HEK293 (cell line): ENCODE measurements at regions not wholly inside any gene's neighbourhood (a gene's known extent, or its start where the extent isn't known, plus 50 kb on each side); places are given as distances from the start of the nearest gene placed in this dataset.

Experiments used
- CTCF ChIA-PET: fragments of 350-600 bp; formaldehyde crosslinking; extraction: SDS; loops from one replicate; lab custom pipeline; 2021; ENCODE audit warnings: antibody characterized with exemption; lab: Yijun Ruan, JAX
- POLR2A ChIA-PET: fragments of 300-600 bp; formaldehyde crosslinking; extraction: SDS; loops from one replicate; lab custom pipeline; 2020; ENCODE audit warnings: antibody characterized with exemption, inconsistent platforms; lab: Yijun Ruan, JAX
- H3K27ac ChIP-seq: fragments of 200-500 bp; sonication (Bioruptor generic); 2 replicates; pipeline ENCODE4 v1.5.1; 2014; ENCODE audit warnings: low read depth, low read length, control low read depth, inconsistent platforms; ENCODE audit errors: extremely low read depth
- H3K36me3 ChIP-seq, 2 experiments: fragments of 200-500 bp in 1 of 2; sonication (Bioruptor generic) in 1 of 2; 1 replicate in 1 of 2; 2 replicates in 1 of 2; pipeline ENCODE4 v1.5.1; 2014 to 2017; ENCODE audit warnings: inconsistent platforms in 2 of 2, low read length in 2 of 2; ENCODE audit not compliant: control insufficient read depth in 2 of 2, insufficient read depth in 1 of 2
- H3K4me1 ChIP-seq: fragments of 200-500 bp; sonication (Bioruptor generic); 2 replicates; pipeline ENCODE4 v1.5.1; 2014; ENCODE audit warnings: mild to moderate bottlenecking, low read length, inconsistent platforms; ENCODE audit not compliant: control insufficient read depth, insufficient read depth
- H3K4me3 ChIP-seq: 2 replicates; pipeline ENCODE4 v1.5.1; 2011; ENCODE audit warnings: low read depth, mild to moderate bottlenecking, control low read depth, low read length, moderate library complexity
- H3K9me3 ChIP-seq: fragments of 200-500 bp; sonication (Bioruptor generic); 2 replicates; pipeline ENCODE4 v1.5.1; 2014; ENCODE audit warnings: low read depth, low read length, inconsistent platforms; ENCODE audit not compliant: control insufficient read depth, insufficient read depth
- GLIS2 ChIP-seq: fragments of 450-650 bp; formaldehyde crosslinking; IDR thresholded peaks from 2 replicates; pipeline ENCODE4 v1.5.1; 2016; ENCODE audit warnings: missing biosample characterization, missing genetic modification characterization
- KLF1 ChIP-seq: fragments of 450-650 bp; formaldehyde crosslinking; IDR thresholded peaks from 2 replicates; pipeline ENCODE4 v1.5.1; 2016; ENCODE audit warnings: missing biosample characterization, missing genetic modification characterization
- YY2 ChIP-seq: fragments of 450-650 bp; formaldehyde crosslinking; IDR thresholded peaks from 2 replicates; pipeline ENCODE4 v1.5.1; 2016; ENCODE audit warnings: missing biosample characterization, missing genetic modification characterization
- ZBTB48 ChIP-seq: fragments of 450-650 bp; formaldehyde crosslinking; IDR thresholded peaks from 2 replicates; pipeline ENCODE4 v1.5.1; 2016; ENCODE audit warnings: missing biosample characterization, missing genetic modification characterization
- ZBTB7A ChIP-seq: fragments of 450-650 bp; formaldehyde crosslinking; IDR thresholded peaks from 2 replicates; pipeline ENCODE4 v1.5.1; 2016; ENCODE audit warnings: low read depth, missing biosample characterization, missing genetic modification characterization
- ZNF112 ChIP-seq: fragments of 450-650 bp; formaldehyde crosslinking; IDR thresholded peaks from 2 replicates; pipeline ENCODE4 v1.5.0; 2017; ENCODE audit warnings: missing biosample characterization, missing genetic modification characterization
- ZNF132 ChIP-seq: fragments of 450-650 bp; formaldehyde crosslinking; IDR thresholded peaks from 2 replicates; pipeline ENCODE4 v1.5.1; 2017; ENCODE audit warnings: missing biosample characterization, missing genetic modification characterization, borderline replicate concordance
- ZNF175 ChIP-seq: fragments of 450-650 bp; formaldehyde crosslinking; IDR thresholded peaks from 2 replicates; pipeline ENCODE4 v1.5.1; 2016; ENCODE audit warnings: missing biosample characterization, missing genetic modification characterization
- ZNF24 ChIP-seq: fragments of 450-650 bp; formaldehyde crosslinking; IDR thresholded peaks from 2 replicates; pipeline ENCODE4 v1.5.1; 2016; ENCODE audit warnings: missing biosample characterization, missing genetic modification characterization
- ZNF311 ChIP-seq: fragments of 450-650 bp; formaldehyde crosslinking; IDR thresholded peaks from 2 replicates; pipeline ENCODE4 v1.5.1; 2017; ENCODE audit warnings: missing biosample characterization, missing genetic modification characterization, borderline replicate concordance
- ZNF426 ChIP-seq: fragments of 450-650 bp; formaldehyde crosslinking; IDR thresholded peaks from 2 replicates; pipeline ENCODE4 v1.5.1; 2017; ENCODE audit warnings: missing biosample characterization, missing genetic modification characterization, mild to moderate bottlenecking, inconsistent platforms, moderate library complexity
- ZNF433 ChIP-seq: fragments of 450-650 bp; formaldehyde crosslinking; IDR thresholded peaks from 2 replicates; pipeline ENCODE4 v1.5.1; 2016; ENCODE audit warnings: missing biosample characterization, missing genetic modification characterization, low read depth
- ZNF544 ChIP-seq: fragments of 450-650 bp; formaldehyde crosslinking; IDR thresholded peaks from 2 replicates; pipeline ENCODE4 v1.5.0; 2017; ENCODE audit warnings: missing biosample characterization, missing genetic modification characterization
- ZNF561 ChIP-seq: fragments of 450-650 bp; IDR thresholded peaks from 2 replicates; pipeline ENCODE4 v1.5.1; 2018; ENCODE audit warnings: missing biosample characterization, missing genetic modification characterization, borderline replicate concordance
- ZNF610 ChIP-seq: fragments of 450-650 bp; formaldehyde crosslinking; IDR thresholded peaks from 2 replicates; pipeline ENCODE4 v1.5.1; 2016; ENCODE audit warnings: missing biosample characterization, missing genetic modification characterization, borderline replicate concordance
- ZNF626 ChIP-seq: fragments of 450-650 bp; sonication (Bioruptor Pico); formaldehyde crosslinking; IDR thresholded peaks from 2 replicates; pipeline ENCODE4 v1.5.1; 2018; ENCODE audit warnings: missing biosample characterization, missing genetic modification characterization, inconsistent platforms
- ZNF677 ChIP-seq: fragments of 450-650 bp; IDR thresholded peaks from 2 replicates; pipeline ENCODE4 v1.5.0; 2018; ENCODE audit warnings: missing biosample characterization, mild to moderate bottlenecking, missing genetic modification characterization, moderate library complexity
- ZNF76 ChIP-seq: fragments of 450-650 bp; formaldehyde crosslinking; IDR thresholded peaks from 2 replicates; pipeline ENCODE4; 2016; ENCODE audit warnings: low read depth, missing biosample characterization, missing genetic modification characterization, borderline replicate concordance
- TF ChIP-seq, protein P1 (sequence below): fragments of 450-650 bp; formaldehyde crosslinking; IDR thresholded peaks from 2 replicates; pipeline ENCODE4 v1.5.1; 2016; ENCODE audit warnings: missing biosample characterization, missing genetic modification characterization
- TF ChIP-seq, protein P2 (sequence below): fragments of 450-650 bp; formaldehyde crosslinking; IDR thresholded peaks from 2 replicates; pipeline ENCODE4 v1.5.1; 2016; ENCODE audit warnings: missing biosample characterization, missing genetic modification characterization
- TF ChIP-seq, protein P3 (sequence below): fragments of 450-650 bp; formaldehyde crosslinking; IDR thresholded peaks from 2 replicates; pipeline ENCODE4 v1.5.1; 2016; ENCODE audit warnings: missing biosample characterization, missing genetic modification characterization

DNA sequence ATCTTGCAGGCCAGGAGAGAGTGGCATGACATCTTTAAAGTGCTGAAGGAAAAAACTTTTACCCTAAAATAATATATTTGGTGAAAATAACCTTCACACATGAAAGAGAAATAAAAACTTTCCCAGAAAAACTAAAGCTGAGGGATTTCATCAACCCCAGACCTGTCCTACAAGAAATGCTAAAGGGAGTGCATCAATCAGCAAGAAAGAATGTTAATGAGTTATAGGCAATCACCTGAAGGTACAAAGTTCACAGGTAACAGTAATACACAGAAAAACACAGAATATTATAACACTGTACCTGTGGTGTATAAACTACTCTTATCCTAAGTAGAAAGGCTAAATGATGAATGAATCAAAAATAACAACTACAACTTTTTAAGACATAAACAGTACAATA, 249.2 kb upstream of the PKN2 start:
- H3K36me3 ChIP-seq = no peaks in the 10 kb centered on the region
- H3K4me3 ChIP-seq = no peak overlapping the region
- H3K9me3 ChIP-seq = no peaks in the 10 kb centered on the region
- TF ChIP-seq ZNF132 (tag by site-specific recombination) = no peak
- TF ChIP-seq ZBTB7A = no peak
- no peak for TF ChIP-seq ZNF24 (tag by site-specific recombination)
- no peak for TF ChIP-seq ZNF175
- ChIA-PET POLR2A (no interaction called here), CTCF (no interaction called here)
- H3K4me1 ChIP-seq = no peaks in the 10 kb centered on the region
- no peak overlapping the region for H3K27ac ChIP-seq

DNA sequence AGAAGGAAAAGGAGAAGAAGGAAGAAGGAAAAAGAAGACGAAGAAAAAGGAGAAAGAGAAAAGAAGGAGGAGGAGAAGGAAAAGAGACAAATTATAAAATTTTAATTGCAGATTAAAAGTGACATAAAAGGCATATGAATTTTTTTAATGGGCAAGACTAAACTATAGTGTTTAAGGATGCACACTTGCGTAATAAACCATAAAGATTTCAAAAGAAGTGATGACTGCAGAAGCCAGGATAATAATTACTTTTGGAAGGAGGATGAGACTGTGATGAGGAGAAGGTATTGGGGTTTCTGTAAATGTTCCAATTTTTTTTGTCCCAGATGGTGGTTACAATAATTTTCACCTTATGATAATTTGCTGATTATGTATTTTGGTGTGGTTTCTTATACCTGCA, 243.1 kb upstream of the PKN2 start:
- H3K4me3 ChIP-seq = no peak overlapping the region
- H3K4me1 ChIP-seq = no peaks in the 10 kb centered on the region
- ChIA-PET CTCF (no interaction called here), POLR2A (no interaction called here)
- H3K36me3 ChIP-seq = no peaks in the 10 kb centered on the region
- H3K9me3 ChIP-seq = no peaks in the 10 kb centered on the region
- no peak overlapping the region for H3K27ac ChIP-seq
- no peak for TF ChIP-seq ZBTB48
- no peak for TF ChIP-seq ZNF561
- TF ChIP-seq ZNF626 (tag by site-specific recombination) = no peak
- no peak for TF ChIP-seq ZNF433 (tag by site-specific recombination)
- TF ChIP-seq ZNF76 (tag by site-specific recombination) = no peak
- TF ChIP-seq GLIS2 (tag by site-specific recombination) = no peak
- TF ChIP-seq ZNF426 (tag by site-specific recombination) = no peak
- no peak for TF ChIP-seq ZNF311 (tag by site-specific recombination)
- no peak for TF ChIP-seq ZNF677 (tag by site-specific recombination)
- TF ChIP-seq ZNF544 = no peak
- TF ChIP-seq, protein P1, sequence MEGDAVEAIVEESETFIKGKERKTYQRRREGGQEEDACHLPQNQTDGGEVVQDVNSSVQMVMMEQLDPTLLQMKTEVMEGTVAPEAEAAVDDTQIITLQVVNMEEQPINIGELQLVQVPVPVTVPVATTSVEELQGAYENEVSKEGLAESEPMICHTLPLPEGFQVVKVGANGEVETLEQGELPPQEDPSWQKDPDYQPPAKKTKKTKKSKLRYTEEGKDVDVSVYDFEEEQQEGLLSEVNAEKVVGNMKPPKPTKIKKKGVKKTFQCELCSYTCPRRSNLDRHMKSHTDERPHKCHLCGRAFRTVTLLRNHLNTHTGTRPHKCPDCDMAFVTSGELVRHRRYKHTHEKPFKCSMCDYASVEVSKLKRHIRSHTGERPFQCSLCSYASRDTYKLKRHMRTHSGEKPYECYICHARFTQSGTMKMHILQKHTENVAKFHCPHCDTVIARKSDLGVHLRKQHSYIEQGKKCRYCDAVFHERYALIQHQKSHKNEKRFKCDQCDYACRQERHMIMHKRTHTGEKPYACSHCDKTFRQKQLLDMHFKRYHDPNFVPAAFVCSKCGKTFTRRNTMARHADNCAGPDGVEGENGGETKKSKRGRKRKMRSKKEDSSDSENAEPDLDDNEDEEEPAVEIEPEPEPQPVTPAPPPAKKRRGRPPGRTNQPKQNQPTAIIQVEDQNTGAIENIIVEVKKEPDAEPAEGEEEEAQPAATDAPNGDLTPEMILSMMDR (tag by site-specific recombination) = no peak
- TF ChIP-seq, protein P2, sequence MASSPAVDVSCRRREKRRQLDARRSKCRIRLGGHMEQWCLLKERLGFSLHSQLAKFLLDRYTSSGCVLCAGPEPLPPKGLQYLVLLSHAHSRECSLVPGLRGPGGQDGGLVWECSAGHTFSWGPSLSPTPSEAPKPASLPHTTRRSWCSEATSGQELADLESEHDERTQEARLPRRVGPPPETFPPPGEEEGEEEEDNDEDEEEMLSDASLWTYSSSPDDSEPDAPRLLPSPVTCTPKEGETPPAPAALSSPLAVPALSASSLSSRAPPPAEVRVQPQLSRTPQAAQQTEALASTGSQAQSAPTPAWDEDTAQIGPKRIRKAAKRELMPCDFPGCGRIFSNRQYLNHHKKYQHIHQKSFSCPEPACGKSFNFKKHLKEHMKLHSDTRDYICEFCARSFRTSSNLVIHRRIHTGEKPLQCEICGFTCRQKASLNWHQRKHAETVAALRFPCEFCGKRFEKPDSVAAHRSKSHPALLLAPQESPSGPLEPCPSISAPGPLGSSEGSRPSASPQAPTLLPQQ (tag by site-specific recombination) = no peak
- no peak for TF ChIP-seq ZNF112 (tag by site-specific recombination)
- TF ChIP-seq, protein P3, sequence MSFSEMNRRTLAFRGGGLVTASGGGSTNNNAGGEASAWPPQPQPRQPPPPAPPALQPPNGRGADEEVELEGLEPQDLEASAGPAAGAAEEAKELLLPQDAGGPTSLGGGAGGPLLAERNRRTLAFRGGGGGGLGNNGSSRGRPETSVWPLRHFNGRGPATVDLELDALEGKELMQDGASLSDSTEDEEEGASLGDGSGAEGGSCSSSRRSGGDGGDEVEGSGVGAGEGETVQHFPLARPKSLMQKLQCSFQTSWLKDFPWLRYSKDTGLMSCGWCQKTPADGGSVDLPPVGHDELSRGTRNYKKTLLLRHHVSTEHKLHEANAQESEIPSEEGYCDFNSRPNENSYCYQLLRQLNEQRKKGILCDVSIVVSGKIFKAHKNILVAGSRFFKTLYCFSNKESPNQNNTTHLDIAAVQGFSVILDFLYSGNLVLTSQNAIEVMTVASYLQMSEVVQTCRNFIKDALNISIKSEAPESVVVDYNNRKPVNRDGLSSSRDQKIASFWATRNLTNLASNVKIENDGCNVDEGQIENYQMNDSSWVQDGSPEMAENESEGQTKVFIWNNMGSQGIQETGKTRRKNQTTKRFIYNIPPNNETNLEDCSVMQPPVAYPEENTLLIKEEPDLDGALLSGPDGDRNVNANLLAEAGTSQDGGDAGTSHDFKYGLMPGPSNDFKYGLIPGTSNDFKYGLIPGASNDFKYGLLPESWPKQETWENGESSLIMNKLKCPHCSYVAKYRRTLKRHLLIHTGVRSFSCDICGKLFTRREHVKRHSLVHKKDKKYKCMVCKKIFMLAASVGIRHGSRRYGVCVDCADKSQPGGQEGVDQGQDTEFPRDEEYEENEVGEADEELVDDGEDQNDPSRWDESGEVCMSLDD (tag by site-specific recombination) = no peak
- TF ChIP-seq ZNF610 (tag by site-specific recombination) = no peak
- TF ChIP-seq KLF1 (tag by site-specific recombination) = no peak
- no peak for TF ChIP-seq YY2 (tag by site-specific recombination)
- TF ChIP-seq, all 188 proteins: peak for 0
